DMS153 treated with DMSO at 0.1 percent for 48 hours (cell line): ENCODE measurements at regions not wholly inside any gene's neighbourhood (a gene's known extent, or its start where the extent isn't known, plus 50 kb on each side); places are given as distances from the start of the nearest gene placed in this dataset.

ENCODE experiments used
- DNase-seq: peaks from one replicate; lab custom pipeline; 2025; ENCODE audit not compliant: unreplicated experiment; lab: John Stamatoyannopoulos, UW

- DNase-seq, result no peak
Measured at GRCh38 chr6:144796070-144796469, 510.9 kb downstream of the UTRN start.

- no peak for DNase-seq
Measured at GRCh38 chr6:144797881-144798589, 512.9 kb downstream of the UTRN start.

- DNase-seq, result no peak
Measured at GRCh38 chr6:144804246-144804790, 519.2 kb downstream of the UTRN start.

- no peak for DNase-seq
Measured at GRCh38 chr6:144805049-144805448, 519.9 kb downstream of the UTRN start.

- no peak for DNase-seq
Measured at GRCh38 chr6:144806222-144806621, 521.1 kb downstream of the UTRN start.

GRCh38 chr6:144809120-144809519 is 524.0 kb downstream of the UTRN start:
- no peak for DNase-seq

GRCh38 chr6:144809969-144810368 is 524.8 kb downstream of the UTRN start:
- no peak for DNase-seq

- no peak for DNase-seq
Measured at GRCh38 chr6:144811140-144811539, 526.0 kb downstream of the UTRN start.

- DNase-seq, result no peak
Measured at GRCh38 chr6:144816936-144817335, 531.8 kb downstream of the UTRN start.

- no peak for DNase-seq
Measured at GRCh38 chr6:144820270-144820669, 535.1 kb downstream of the UTRN start.

- DNase-seq, result no peak
Measured at GRCh38 chr6:144823131-144823530, 538.0 kb downstream of the UTRN start.

GRCh38 chr6:144824018-144824417 is 538.9 kb downstream of the UTRN start:
- no peak for DNase-seq

- no peak for DNase-seq
Measured at GRCh38 chr6:144834426-144835038, 549.4 kb downstream of the UTRN start.

GRCh38 chr6:144835322-144835973 is 550.3 kb downstream of the UTRN start:
- DNase-seq, result no peak

- no peak for DNase-seq
Measured at GRCh38 chr6:144840619-144841018, 555.5 kb downstream of the UTRN start.

- DNase-seq, result no peak
Measured at GRCh38 chr6:144843701-144844100, 558.6 kb downstream of the UTRN start.

- DNase-seq, result no peak
Measured at GRCh38 chr6:144844596-144844995, 559.5 kb downstream of the UTRN start.

- no peak for DNase-seq
Measured at GRCh38 chr6:144845186-144845585, 560.1 kb downstream of the UTRN start.

- no peak for DNase-seq
Measured at GRCh38 chr6:144847916-144848315, 562.8 kb downstream of the UTRN start.

- DNase-seq, result no peak
Measured at GRCh38 chr6:144849920-144850319, 564.8 kb downstream of the UTRN start.

- no peak for DNase-seq
Measured at GRCh38 chr6:144853603-144854002, 568.5 kb downstream of the UTRN start.

GRCh38 chr6:144854654-144855053 is 569.5 kb downstream of the UTRN start:
- DNase-seq, result no peak
